Endodermal cell (in vitro differentiated cells): ENCODE measurements at regions not wholly inside any gene's neighbourhood (a gene's known extent, or its start where the extent isn't known, plus 50 kb on each side); places are given as distances from the start of the nearest gene placed in this dataset.

Experiments used
- DNase-seq: peaks from one replicate; pipeline ENCODE4 v3.0.0-alpha.2; 2017
- H3K27ac ChIP-seq: 2 replicates; pipeline ENCODE4 v1.5.1; 2013; ENCODE audit warnings: mild to moderate bottlenecking, low read depth, low read length, moderate library complexity
- H3K27me3 ChIP-seq: 2 replicates; pipeline ENCODE4 v1.6.1; 2013; ENCODE audit warnings: mild to moderate bottlenecking, low read length, moderate library complexity; ENCODE audit not compliant: insufficient read depth, control insufficient read depth, poor library complexity, severe bottlenecking
- H3K36me3 ChIP-seq: 2 replicates; pipeline ENCODE4 v1.7.0; 2013; ENCODE audit warnings: mild to moderate bottlenecking, low read length, moderate library complexity; ENCODE audit not compliant: control insufficient read depth, insufficient read depth
- H3K4me1 ChIP-seq: one replicate; pipeline ENCODE4 v1.7.0; 2013; ENCODE audit warnings: low read length; ENCODE audit not compliant: control insufficient read depth, insufficient read depth
- H3K4me3 ChIP-seq: 2 replicates; pipeline ENCODE4 v1.5.1; 2013; ENCODE audit warnings: mild to moderate bottlenecking, low read length, moderate library complexity
- H3K9ac ChIP-seq: 2 replicates; pipeline ENCODE4 v1.6.1; 2013; ENCODE audit warnings: mild to moderate bottlenecking, low read length, moderate library complexity; ENCODE audit not compliant: poor library complexity, severe bottlenecking; ENCODE audit errors: extremely low read depth
- H3K9me3 ChIP-seq: 2 replicates; pipeline ENCODE4 v1.6.1; 2013; ENCODE audit warnings: mild to moderate bottlenecking, low read length, moderate library complexity; ENCODE audit not compliant: control insufficient read depth
- H3K27ac Mint-ChIP-seq: 2 replicates; pipeline ENCODE4 v1.8.0; 2020; ENCODE audit warnings: mixed read lengths
- H3K27me3 Mint-ChIP-seq: 2 replicates; pipeline ENCODE4 v1.8.0; 2021; ENCODE audit warnings: mild to moderate bottlenecking, mixed read lengths; ENCODE audit not compliant: insufficient read depth
- H3K36me3 Mint-ChIP-seq: 2 replicates; pipeline ENCODE4 v1.8.0; 2020; ENCODE audit warnings: low read depth, mixed read lengths
- H3K4me1 Mint-ChIP-seq: 2 replicates; pipeline ENCODE4 v1.8.0; 2020; ENCODE audit warnings: mixed read lengths
- H3K4me3 Mint-ChIP-seq: 2 replicates; pipeline ENCODE4 v1.8.0; 2020; ENCODE audit warnings: mild to moderate bottlenecking, moderate library complexity, mixed read lengths
- H3K9me3 Mint-ChIP-seq: 2 replicates; pipeline ENCODE4 v1.8.0; 2020; ENCODE audit warnings: mild to moderate bottlenecking, mixed read lengths
- WGBS, 2 experiments: methylation state at CpG; one replicate each; pipeline versions ENCODE4 v1.1.5 to v1.1.7; 2013; ENCODE audit warnings: missing lambda C conversion rate in 2 of 2, mixed read lengths in 1 of 2; ENCODE audit not compliant: insufficient coverage in 1 of 2, insufficient read length in 1 of 2; 5-methylcytosine and 5-hydroxymethylcytosine counted together
- TF ChIP-seq, protein P1 (sequence below): fragments of 200-600 bp; sonication (generic); conservative IDR thresholded peaks from 2 replicates; pipeline ENCODE4 v1.5.0; 2021; ENCODE audit warnings: antibody characterized with exemption, mild to moderate bottlenecking

DNA sequence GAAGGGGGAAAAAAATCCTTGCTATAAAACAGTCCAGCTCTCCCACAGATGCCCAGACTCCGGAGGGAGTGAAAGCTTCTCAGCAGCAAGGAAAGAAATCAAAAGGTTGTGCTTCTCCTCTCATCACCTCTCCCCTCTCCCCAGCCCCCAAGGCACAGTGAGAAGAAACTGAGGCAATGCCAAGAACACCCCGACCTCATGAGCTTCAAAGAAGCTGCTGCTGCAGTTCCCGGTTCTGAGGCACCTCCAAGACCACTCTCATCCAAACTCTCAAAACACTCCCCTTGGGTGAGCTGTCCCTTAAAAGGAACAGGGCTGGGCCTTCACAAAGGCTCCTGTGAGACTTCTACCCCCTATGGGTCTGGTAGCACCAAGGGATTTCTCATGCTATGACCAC is 62.0 kb upstream of the KLF7 start:
- Histone ChIP-seq H3K4me3 (no peak overlapping the region), H3K27ac (peak overlapping the region; percentile 83), H3K9ac (no peak overlapping the region), H3K27me3 (no peaks in the 10 kb centered on the region), H3K9me3 (no peaks in the 10 kb centered on the region), H3K36me3 (no peaks in the 10 kb centered on the region), H3K4me1 (peaks cover 42% of the 10 kb centered on the region)
- H3K27ac Mint-ChIP-seq = peak overlapping the region; percentile 98
- TF ChIP-seq, protein P1, sequence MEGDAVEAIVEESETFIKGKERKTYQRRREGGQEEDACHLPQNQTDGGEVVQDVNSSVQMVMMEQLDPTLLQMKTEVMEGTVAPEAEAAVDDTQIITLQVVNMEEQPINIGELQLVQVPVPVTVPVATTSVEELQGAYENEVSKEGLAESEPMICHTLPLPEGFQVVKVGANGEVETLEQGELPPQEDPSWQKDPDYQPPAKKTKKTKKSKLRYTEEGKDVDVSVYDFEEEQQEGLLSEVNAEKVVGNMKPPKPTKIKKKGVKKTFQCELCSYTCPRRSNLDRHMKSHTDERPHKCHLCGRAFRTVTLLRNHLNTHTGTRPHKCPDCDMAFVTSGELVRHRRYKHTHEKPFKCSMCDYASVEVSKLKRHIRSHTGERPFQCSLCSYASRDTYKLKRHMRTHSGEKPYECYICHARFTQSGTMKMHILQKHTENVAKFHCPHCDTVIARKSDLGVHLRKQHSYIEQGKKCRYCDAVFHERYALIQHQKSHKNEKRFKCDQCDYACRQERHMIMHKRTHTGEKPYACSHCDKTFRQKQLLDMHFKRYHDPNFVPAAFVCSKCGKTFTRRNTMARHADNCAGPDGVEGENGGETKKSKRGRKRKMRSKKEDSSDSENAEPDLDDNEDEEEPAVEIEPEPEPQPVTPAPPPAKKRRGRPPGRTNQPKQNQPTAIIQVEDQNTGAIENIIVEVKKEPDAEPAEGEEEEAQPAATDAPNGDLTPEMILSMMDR = no peak
- H3K4me3 Mint-ChIP-seq = peak overlapping the region; percentile 40
- H3K36me3 Mint-ChIP-seq = no peaks in the 10 kb centered on the region
- peaks cover 77% of the 10 kb centered on the region for H3K4me1 Mint-ChIP-seq
- 60 to 86% methylated on average over 1 to 3 of the region's 3 CpGs for WGBS, 2 experiments
- H3K27me3 Mint-ChIP-seq = no peaks in the 10 kb centered on the region
- DNase-seq = no peak
- no peaks in the 10 kb centered on the region for H3K9me3 Mint-ChIP-seq

DNA sequence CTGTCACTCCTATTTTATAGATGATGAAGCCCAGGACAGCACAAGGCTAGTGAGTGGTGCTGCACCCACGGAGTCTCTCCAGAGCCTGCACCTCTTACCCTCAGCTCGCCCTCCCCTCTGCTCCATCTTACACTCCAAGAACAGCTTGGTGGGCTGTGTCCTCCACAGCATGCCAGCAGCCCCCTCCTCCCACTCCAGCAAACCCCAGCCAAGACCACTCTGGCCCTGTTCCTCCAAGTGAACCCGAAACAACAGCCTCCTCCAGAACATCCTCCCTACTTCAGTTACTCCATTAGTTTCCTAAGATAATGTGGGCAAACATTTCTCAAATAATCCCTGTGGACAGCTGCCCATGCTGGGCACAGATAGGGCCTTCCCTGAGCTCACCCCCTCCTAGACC is 62.7 kb upstream of the KLF7 start:
- H3K4me3 ChIP-seq = no peak overlapping the region
- WGBS, 2 experiments = 80 to 95% methylated on average over 1 to 3 of the region's 3 CpGs
- peak overlapping the region; percentile 58 for H3K27ac Mint-ChIP-seq
- no peak for DNase-seq
- no peak overlapping the region for H3K4me3 Mint-ChIP-seq
- H3K4me1 Mint-ChIP-seq = peaks cover 80% of the 10 kb centered on the region
- TF ChIP-seq, protein P1 = no peak
- H3K9me3 ChIP-seq = no peaks in the 10 kb centered on the region
- H3K9ac ChIP-seq = no peak overlapping the region
- H3K9me3 Mint-ChIP-seq = no peaks in the 10 kb centered on the region
- no peaks in the 10 kb centered on the region for H3K36me3 ChIP-seq
- H3K27ac ChIP-seq = no peak overlapping the region
- H3K36me3 Mint-ChIP-seq = no peaks in the 10 kb centered on the region
- no peaks in the 10 kb centered on the region for H3K27me3 ChIP-seq
- H3K4me1 ChIP-seq = peaks cover 39% of the 10 kb centered on the region
- H3K27me3 Mint-ChIP-seq = no peaks in the 10 kb centered on the region

DNA sequence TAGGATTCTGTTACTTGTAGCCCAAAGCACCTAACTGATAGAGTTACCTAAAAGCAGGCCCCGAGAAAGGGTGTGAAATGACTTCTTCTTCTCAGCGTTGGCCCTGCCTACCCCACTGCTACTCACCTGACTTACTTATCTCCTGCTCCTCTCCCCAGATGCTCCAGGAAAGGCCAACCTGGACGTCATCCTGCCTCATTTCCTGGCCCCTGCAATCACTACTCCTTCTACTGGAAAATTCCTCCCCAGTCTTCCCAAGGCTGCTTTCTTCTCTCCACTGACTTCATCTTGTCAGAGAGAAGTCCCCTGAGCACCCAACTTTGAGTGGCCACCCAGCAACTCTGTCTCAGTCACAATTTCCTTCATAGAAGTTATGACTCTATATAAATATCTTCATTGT is 63.4 kb upstream of the KLF7 start:
- Mint-ChIP-seq H3K4me1 (peaks cover 87% of the 10 kb centered on the region), H3K4me3 (no peak overlapping the region), H3K36me3 (no peaks in the 10 kb centered on the region), H3K9me3 (no peaks in the 10 kb centered on the region), H3K27me3 (no peaks in the 10 kb centered on the region), H3K27ac (no peak overlapping the region)
- TF ChIP-seq, protein P1 = no peak
- Histone ChIP-seq H3K36me3 (no peaks in the 10 kb centered on the region), H3K27ac (no peak overlapping the region), H3K9me3 (no peaks in the 10 kb centered on the region), H3K27me3 (no peaks in the 10 kb centered on the region), H3K4me1 (peaks cover 43% of the 10 kb centered on the region), H3K4me3 (no peak overlapping the region), H3K9ac (no peak overlapping the region)
- DNase-seq = no peak
- 65 to 72% methylated on average over 3 of the region's 3 CpGs for WGBS, 2 experiments
